IPS-18c (cell line): ENCODE measurements at regions not wholly inside any gene's neighbourhood (a gene's known extent, or its start where the extent isn't known, plus 50 kb on each side); places are given as distances from the start of the nearest gene placed in this dataset.

Source experiments
- H3K4me3 ChIP-seq: 2 replicates; pipeline ENCODE4 v1.7.0; 2013; ENCODE audit warnings: low read depth, mild to moderate bottlenecking, low read length, moderate library complexity; ENCODE audit not compliant: insufficient read depth
- H3K9me3 ChIP-seq: one replicate; pipeline ENCODE4 v1.6.1; 2013; ENCODE audit warnings: mild to moderate bottlenecking, low read length, moderate library complexity; ENCODE audit not compliant: control insufficient read depth, insufficient read depth

- Histone ChIP-seq H3K4me3 (peak overlapping the region; percentile 35; the same call in 1 of the 2 replicates), H3K9me3 (no peaks in the 10 kb centered on the region)
These were observed 216.1 kb downstream of the MEF2C start for GRCh38 chr5:88666761-88667495.

GRCh38 chr5:88665750-88666215, 217.2 kb downstream of the MEF2C start:
- Histone ChIP-seq H3K4me3 (no peak overlapping the region; the same call in 1 of the 2 replicates), H3K9me3 (no peaks in the 10 kb centered on the region)

- Histone ChIP-seq H3K9me3 (no peaks in the 10 kb centered on the region), H3K4me3 (no peak overlapping the region)
These were observed 218.3 kb downstream of the MEF2C start for GRCh38 chr5:88664645-88665044.

DNA sequence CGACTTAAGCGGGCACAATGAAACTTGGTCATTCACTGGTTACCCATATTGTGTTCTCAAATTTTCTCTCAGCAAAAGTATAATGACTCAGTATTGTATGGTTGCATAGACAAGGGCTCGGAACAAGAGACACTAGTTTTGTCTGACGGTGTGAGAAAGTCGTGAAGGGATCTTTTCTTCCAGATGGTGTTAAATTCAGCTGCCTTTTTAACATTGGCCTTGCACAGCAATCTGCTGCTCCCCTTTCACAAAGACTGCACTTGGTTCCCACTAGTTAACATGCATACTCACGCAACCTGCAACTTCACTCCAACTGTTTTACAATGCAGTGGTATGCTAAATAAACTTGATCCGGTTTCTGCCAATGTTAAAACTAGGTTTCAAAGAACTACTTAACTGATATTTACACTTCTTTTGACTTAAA, 219.2 kb downstream of the MEF2C start:
- Histone ChIP-seq H3K9me3 (no peaks in the 10 kb centered on the region), H3K4me3 (no peak overlapping the region)

DNA sequence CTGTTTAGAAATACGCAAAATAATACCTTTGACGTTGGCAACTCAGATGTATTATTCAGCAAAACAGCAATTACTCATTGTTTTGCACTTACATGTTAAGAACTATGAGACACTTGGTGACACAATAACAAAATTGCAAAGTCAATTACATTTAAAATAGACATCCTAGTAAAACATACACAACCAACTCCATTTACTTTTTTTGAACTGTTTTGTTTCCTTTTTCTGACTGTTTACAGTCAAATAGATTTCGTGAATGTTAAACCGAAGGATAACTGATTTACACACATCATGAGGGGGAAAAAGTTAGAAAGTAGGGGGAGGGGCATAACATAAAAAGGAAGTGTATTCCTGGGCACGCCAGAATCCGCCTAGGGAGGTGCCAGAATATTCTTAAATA, 220.1 kb downstream of the MEF2C start:
- no peaks in the 10 kb centered on the region for H3K9me3 ChIP-seq

DNA sequence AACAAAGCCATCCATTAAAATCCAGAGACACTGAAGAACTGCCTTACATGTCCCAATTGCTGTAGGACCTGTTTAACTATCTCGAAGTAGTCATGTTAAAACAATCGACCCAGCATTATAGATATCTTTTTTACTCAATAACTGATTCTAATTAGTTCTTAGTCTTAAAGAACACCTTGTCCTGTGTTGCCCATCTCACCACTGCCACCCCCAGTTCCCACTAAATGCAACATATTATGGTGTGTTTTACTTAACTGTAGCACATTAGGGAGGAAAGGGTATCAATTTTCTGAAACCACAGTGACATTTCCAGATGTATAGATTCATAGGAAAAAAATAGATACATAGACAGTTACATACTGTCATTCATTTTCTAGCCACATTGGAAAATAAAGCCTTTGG, 221.2 kb downstream of the MEF2C start:
- no peak overlapping the region for H3K4me3 ChIP-seq
- no peaks in the 10 kb centered on the region for H3K9me3 ChIP-seq

More for the DNA sequence above, 220.1 kb downstream of the MEF2C start:
- no peak overlapping the region for H3K4me3 ChIP-seq

DNA sequence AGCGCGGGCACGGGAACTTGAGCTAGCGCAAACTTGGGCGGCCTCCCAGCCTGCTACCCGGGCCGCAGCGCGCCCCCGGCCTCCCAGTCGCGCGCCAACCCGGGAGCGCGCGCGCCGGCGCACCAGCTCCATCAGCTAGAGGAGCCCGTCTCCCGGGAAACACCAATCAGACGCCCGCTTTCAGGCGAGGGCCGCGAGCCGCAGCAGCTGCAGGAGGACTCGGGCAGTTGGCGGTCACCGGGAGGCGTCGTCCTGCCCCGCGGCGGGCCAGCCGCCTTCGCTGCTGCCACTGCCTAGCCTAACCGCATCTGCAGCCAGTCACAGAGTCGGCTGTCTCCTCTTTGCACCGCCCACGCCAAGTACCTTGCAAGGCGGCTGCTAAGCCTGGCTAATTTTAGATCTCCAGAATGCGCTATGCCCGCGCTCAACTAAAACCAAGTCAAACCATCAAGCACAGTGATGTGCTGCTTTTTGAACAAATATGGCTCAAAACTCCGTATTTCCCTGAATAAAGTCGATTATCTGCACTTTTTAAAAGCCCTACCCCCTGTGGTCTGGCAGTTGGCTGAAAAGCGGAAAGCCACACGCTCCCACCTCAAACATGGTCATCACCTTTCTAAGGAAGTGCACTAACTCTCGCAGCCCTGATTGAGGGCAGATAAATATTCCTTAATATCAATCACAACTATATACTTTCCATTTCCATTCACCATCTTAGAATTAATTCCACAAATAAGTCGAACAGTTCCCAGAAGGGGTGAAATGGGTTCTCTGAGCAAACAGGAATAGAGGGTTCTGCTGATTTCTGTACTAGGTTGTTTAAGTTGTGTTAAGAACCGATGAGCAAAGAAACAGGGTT, 221.8 kb downstream of the MEF2C start:
- Histone ChIP-seq H3K9me3 (no peaks in the 10 kb centered on the region), H3K4me3 (peak overlapping the region; percentile 38)

- Histone ChIP-seq H3K9me3 (no peaks in the 10 kb centered on the region), H3K4me3 (peak overlapping the region; percentile 34; the same call in 1 of the 2 replicates)
These were observed 222.6 kb downstream of the MEF2C start for GRCh38 chr5:88660264-88660946.

GRCh38 chr5:88659529-88660263, 223.3 kb downstream of the MEF2C start:
- peak overlapping the region; percentile 37; the same call in 1 of the 2 replicates for H3K4me3 ChIP-seq
- no peaks in the 10 kb centered on the region for H3K9me3 ChIP-seq

- no peak overlapping the region for H3K4me3 ChIP-seq
- no peaks in the 10 kb centered on the region for H3K9me3 ChIP-seq
These were observed 224.1 kb downstream of the MEF2C start for GRCh38 chr5:88658886-88659285.

DNA sequence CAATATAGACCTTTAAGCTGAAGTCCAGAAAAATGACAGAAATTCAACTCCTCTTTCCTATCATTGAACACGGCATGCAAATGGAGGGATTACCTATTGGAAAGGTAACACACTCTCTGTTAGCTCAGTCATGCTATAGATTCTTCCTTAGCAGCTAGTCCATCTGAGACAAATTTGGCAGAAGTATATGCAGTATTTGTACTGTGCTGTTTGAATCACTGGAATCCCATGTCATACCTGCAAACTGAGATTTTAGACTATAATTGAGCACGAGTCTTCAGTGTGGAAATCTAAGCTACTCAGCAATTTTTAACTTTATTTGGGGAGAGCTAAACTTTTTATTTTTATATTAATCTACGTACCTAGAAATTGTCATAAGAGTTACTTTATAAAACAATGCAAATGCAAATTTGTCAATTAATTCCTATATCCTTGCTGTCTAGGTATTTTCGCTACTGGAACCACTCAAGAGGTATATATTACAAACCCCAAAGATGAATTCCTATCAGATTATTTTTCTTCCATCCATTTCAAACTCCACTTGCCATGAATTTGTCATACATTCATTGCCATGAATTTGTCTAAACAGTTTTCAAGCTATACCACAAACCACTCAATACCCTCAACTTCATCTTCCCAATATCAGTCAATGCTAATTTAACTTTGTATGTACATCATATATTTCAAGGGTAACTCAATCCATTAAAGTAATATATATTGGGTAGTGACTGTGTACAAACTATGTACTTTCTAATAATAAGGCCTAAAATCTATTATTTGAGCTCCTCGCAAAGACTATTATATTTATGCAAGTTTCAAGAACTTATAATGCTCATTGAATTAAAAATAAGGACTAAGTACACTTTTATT, 224.8 kb downstream of the MEF2C start:
- Histone ChIP-seq H3K9me3 (no peaks in the 10 kb centered on the region), H3K4me3 (no peak overlapping the region)

GRCh38 chr5:88657136-88657535, 225.8 kb downstream of the MEF2C start:
- Histone ChIP-seq H3K9me3 (no peaks in the 10 kb centered on the region), H3K4me3 (no peak overlapping the region)

- Histone ChIP-seq H3K4me3 (no peak overlapping the region), H3K9me3 (no peaks in the 10 kb centered on the region)
These were observed 226.6 kb downstream of the MEF2C start for GRCh38 chr5:88656221-88656950.

GRCh38 chr5:88653471-88653870, 229.5 kb downstream of the MEF2C start:
- H3K9me3 ChIP-seq = no peaks in the 10 kb centered on the region
- no peak overlapping the region for H3K4me3 ChIP-seq

DNA sequence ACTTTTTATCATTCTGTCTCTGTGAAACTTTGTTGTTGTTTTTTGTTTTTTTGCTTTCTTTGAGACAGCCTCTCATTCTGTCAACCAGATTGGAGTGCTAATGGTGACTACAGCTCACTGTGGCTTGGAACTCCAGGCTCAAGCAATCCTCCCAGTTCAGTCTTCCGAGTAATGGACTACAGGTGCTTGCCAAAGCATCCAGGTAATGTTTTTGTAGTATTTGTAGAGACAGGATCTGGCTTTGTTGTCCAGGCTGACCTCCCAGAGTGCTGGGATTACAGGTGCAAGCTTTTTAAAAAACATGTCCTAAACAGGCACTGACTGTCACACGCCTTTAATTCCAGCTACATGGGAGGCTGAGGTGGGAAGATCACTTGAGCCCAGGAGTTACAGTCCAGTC, 235.1 kb downstream of the MEF2C start:
- Histone ChIP-seq H3K4me3 (no peak overlapping the region), H3K9me3 (no peaks in the 10 kb centered on the region)

GRCh38 chr5:88646866-88647265, 236.1 kb downstream of the MEF2C start:
- no peak overlapping the region for H3K4me3 ChIP-seq
- H3K9me3 ChIP-seq = no peaks in the 10 kb centered on the region
